Stomach (tissue), 4 donors: ENCODE measurements at regions not wholly inside any gene's neighbourhood (a gene's known extent, or its start where the extent isn't known, plus 50 kb on each side); places are given as distances from the start of the nearest gene placed in this dataset.

Experiments used
- CTCF ChIP-seq, 7 experiments: fragments of 450-650 bp in 4 of 7; fragments of 200-600 bp in 3 of 7; sonication (generic) in 3 of 7; IDR thresholded peaks; one replicate each; pipeline ENCODE4 v1.5.1; 2016 to 2019; ENCODE audit warnings: antibody characterized with exemption in 7 of 7, control low read depth in 2 of 7, mild to moderate bottlenecking in 1 of 7
- POLR2A ChIP-seq, 4 donors: fragments of 450-650 bp; IDR thresholded peaks; one replicate each; pipeline ENCODE4 v1.6.1; 2016; ENCODE audit warnings: antibody characterized with exemption in 4 of 4, control low read depth in 2 of 4, mild to moderate bottlenecking in 1 of 4, moderate library complexity in 1 of 4
- POLR2AphosphoS5 ChIP-seq, 3 donors: sonication (generic); formaldehyde crosslinking; IDR thresholded peaks; one replicate each; pipeline ENCODE4 v1.6.1; 2016; ENCODE audit warnings: antibody characterized with exemption in 3 of 3

GRCh38 chr1:87568005-87568404 lies 239.3 kb downstream of the LMO4 start:
- TF ChIP-seq POLR2A (IDR thresholded peaks at IDR 0.05) (no peak), CTCF (IDR thresholded peaks at IDR 0.05) (no peak), POLR2AphosphoS5 (IDR thresholded peaks at IDR 0.05) (no peak)
